Neural crest cell (in vitro differentiated cells): ENCODE measurements at regions not wholly inside any gene's neighbourhood (a gene's known extent, or its start where the extent isn't known, plus 50 kb on each side); places are given as distances from the start of the nearest gene placed in this dataset.

Experiments
- DNase-seq: peaks from one replicate; pipeline ENCODE4 v3.0.0; 2021; ENCODE audit warnings: low read depth, mixed read lengths, low spot score
- H3K27ac Mint-ChIP-seq: one replicate; pipeline ENCODE4 v1.8.0; 2021; ENCODE audit warnings: mild to moderate bottlenecking, mixed read lengths; ENCODE audit not compliant: unreplicated experiment
- H3K27me3 Mint-ChIP-seq: 2 replicates; pipeline ENCODE4 v1.8.0; 2021; ENCODE audit warnings: low read depth, mild to moderate bottlenecking, mixed read lengths
- H3K36me3 Mint-ChIP-seq: 2 replicates; pipeline ENCODE4 v1.8.0; 2021; ENCODE audit warnings: low read depth, mild to moderate bottlenecking, mixed read lengths
- H3K4me1 Mint-ChIP-seq: 2 replicates; pipeline ENCODE4 v1.8.0; 2021; ENCODE audit warnings: mixed read lengths
- H3K4me3 Mint-ChIP-seq: one replicate; pipeline ENCODE4 v1.8.0; 2021; ENCODE audit warnings: mild to moderate bottlenecking, mixed read lengths
- H3K9me3 Mint-ChIP-seq: 2 replicates; pipeline ENCODE4 v1.8.0; 2021; ENCODE audit warnings: mixed read lengths
- TF ChIP-seq, protein P1 (sequence below): fragments of 200-600 bp; sonication (generic); conservative IDR thresholded peaks from 2 replicates; pipeline ENCODE4 v1.5.0; 2021; ENCODE audit warnings: antibody characterized with exemption, mild to moderate bottlenecking

DNA sequence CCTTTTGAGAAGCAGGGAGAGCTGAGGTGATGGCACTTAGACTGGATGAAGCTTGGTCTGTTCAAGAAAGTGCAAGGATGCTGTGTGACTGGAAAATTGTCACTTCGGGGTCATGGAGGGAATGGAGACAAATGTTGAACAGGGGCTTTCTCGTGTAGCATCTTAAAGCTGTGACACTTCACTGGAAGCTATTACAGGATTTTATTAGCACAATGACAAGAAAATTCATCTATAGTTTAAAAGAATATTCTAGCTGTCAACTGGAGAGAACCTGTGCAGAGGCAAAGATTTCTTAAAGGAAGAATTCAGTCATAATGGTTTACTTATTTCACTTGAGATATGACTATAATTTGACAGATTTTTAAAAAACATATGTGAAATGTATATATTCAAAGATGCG, 963.9 kb upstream of the ZEB2 start:
- Mint-ChIP-seq H3K4me1 (peaks cover 6% of the 10 kb centered on the region), H3K27me3 (no peaks in the 10 kb centered on the region), H3K36me3 (no peaks in the 10 kb centered on the region), H3K9me3 (peaks cover 2% of the 10 kb centered on the region), H3K27ac (no peak overlapping the region), H3K4me3 (no peak overlapping the region)
- no peak for DNase-seq
- TF ChIP-seq, protein P1, sequence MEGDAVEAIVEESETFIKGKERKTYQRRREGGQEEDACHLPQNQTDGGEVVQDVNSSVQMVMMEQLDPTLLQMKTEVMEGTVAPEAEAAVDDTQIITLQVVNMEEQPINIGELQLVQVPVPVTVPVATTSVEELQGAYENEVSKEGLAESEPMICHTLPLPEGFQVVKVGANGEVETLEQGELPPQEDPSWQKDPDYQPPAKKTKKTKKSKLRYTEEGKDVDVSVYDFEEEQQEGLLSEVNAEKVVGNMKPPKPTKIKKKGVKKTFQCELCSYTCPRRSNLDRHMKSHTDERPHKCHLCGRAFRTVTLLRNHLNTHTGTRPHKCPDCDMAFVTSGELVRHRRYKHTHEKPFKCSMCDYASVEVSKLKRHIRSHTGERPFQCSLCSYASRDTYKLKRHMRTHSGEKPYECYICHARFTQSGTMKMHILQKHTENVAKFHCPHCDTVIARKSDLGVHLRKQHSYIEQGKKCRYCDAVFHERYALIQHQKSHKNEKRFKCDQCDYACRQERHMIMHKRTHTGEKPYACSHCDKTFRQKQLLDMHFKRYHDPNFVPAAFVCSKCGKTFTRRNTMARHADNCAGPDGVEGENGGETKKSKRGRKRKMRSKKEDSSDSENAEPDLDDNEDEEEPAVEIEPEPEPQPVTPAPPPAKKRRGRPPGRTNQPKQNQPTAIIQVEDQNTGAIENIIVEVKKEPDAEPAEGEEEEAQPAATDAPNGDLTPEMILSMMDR: no peak

DNA sequence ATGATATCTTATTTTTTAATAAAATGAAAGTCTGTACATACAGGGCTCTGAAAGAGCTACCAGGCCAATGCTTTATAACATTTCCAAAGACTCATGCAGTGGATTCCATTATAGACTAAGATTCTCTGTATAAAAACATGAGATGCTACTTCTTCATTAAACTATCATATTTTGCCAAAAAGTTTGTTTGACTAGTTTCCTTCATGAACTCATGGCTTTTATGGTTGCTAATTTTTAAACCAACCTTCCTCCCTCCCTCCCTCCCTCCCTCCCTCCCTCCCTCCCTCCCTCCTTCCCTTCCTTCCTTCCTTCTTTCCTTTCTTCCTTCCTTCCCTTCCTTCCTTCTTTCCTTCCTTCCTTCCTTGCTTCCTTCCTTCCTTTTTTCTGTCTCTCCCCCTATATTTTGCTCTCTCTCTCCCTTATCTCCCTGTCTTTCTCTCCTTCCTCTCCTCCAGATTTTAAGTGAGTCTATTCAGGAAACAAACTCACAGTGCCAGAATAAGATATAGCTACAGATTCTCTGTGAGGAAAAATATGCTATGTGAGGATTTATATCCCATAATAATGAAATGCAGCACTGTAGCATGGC, 961.5 kb upstream of the ZEB2 start:
- no peak overlapping the region for H3K4me3 Mint-ChIP-seq
- peaks cover 4% of the 10 kb centered on the region for H3K9me3 Mint-ChIP-seq
- H3K27ac Mint-ChIP-seq: no peak overlapping the region

DNA sequence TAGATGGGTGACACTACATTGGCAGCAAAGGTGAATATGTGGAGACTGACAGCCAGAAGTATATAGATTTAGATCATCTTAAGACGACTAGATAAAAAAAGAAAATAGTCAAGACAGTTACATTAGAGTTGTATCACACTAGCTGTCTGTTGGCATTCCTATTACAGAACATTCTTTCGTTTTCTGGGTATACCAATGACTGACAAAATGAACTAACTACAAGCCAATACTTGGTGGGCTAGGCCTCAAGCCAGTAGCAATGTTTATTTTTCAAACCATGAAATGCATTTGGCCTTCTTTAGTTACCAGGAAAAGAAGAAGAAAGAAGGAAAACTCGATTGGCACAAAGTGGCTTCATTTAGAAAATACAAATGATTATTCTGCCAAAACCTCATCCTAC, 944.9 kb upstream of the ZEB2 start:
- Mint-ChIP-seq H3K4me1 (peaks cover 13% of the 10 kb centered on the region), H3K9me3 (peaks cover 8% of the 10 kb centered on the region), H3K36me3 (peaks cover 7% of the 10 kb centered on the region), H3K4me3 (no peak overlapping the region), H3K27ac (no peak overlapping the region), H3K27me3 (no peaks in the 10 kb centered on the region)
- no peak for DNase-seq
- TF ChIP-seq, protein P1: no peak

More for the DNA sequence above, 961.5 kb upstream of the ZEB2 start:
- H3K27me3 Mint-ChIP-seq: no peaks in the 10 kb centered on the region
- H3K4me1 Mint-ChIP-seq: no peaks in the 10 kb centered on the region
- TF ChIP-seq, protein P1: no peak
- H3K36me3 Mint-ChIP-seq: peaks cover 4% of the 10 kb centered on the region
- DNase-seq: no peak

DNA sequence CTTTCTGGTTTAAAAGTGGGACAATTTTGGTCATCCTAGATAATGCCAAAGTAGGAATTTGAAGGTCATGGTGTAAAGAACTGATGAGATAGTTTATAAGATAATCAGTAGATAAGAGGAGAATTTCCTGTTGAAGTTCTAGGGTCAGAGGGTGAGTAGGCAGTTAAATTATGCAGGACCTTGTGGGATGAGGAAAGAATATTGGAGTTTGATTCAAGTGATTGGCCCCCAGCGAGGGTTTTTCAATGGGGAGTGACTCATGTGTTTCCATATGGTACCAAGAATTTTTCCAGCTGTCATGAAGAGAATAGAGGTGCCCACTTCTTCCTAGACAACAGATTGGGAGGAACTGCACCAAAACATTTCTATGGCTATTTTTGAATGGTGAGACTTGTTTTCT, 940.2 kb upstream of the ZEB2 start:
- peaks cover 8% of the 10 kb centered on the region for H3K36me3 Mint-ChIP-seq
- H3K27ac Mint-ChIP-seq: peak overlapping the region; percentile 59
- TF ChIP-seq, protein P1: no peak
- peaks cover 11% of the 10 kb centered on the region for H3K9me3 Mint-ChIP-seq
- no peaks in the 10 kb centered on the region for H3K27me3 Mint-ChIP-seq
- DNase-seq: no peak
- no peak overlapping the region for H3K4me3 Mint-ChIP-seq
- H3K4me1 Mint-ChIP-seq: peaks cover 15% of the 10 kb centered on the region

DNA sequence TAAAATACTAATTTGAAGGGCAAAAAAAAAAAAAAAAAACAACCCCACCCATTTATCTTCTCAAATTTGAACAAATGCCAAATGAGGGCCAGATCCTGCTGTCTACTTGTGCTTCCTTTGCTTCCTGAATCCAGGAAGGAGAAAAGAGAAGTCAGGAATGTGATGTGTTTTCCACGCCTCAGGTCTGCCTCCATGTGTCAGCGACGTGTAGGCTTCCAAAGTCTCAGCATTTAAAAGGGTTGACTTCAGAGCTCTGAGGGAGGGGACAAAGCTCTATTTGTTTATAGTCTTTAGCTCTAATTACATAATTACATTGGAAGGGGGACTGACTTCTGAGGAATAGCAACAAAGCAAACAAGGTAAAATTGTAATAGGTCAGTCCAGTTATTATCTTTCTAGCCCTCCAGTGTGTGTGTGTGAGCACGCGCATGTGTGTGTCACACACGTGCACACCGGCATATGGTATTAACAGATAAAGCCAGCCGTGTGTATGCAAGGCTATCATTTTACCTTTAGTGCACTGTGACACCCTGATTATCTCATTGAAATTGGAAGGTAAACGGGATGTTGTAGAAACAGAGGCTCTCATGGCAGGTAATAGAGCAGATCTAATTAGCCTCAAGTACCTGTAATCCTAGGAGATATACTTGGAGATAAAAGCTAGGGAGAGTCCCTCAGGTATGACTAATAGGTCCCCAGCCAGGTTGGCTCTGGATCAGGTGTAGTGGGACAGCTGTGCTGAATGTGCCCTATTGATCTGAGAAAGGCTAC, 911.4 kb upstream of the ZEB2 start:
- H3K36me3 Mint-ChIP-seq: no peaks in the 10 kb centered on the region
- DNase-seq: no peak
- no peaks in the 10 kb centered on the region for H3K27me3 Mint-ChIP-seq
- H3K27ac Mint-ChIP-seq: no peak overlapping the region
- TF ChIP-seq, protein P1: peak; percentile 42
- peaks cover 8% of the 10 kb centered on the region for H3K9me3 Mint-ChIP-seq
- H3K4me1 Mint-ChIP-seq: peaks cover 9% of the 10 kb centered on the region
- no peak overlapping the region for H3K4me3 Mint-ChIP-seq
